ENCODE measurements at regions not wholly inside any gene's neighbourhood (a gene's known extent, or its start where the extent isn't known, plus 50 kb on each side); places are given as distances from the start of the nearest gene placed in this dataset.

DNA sequence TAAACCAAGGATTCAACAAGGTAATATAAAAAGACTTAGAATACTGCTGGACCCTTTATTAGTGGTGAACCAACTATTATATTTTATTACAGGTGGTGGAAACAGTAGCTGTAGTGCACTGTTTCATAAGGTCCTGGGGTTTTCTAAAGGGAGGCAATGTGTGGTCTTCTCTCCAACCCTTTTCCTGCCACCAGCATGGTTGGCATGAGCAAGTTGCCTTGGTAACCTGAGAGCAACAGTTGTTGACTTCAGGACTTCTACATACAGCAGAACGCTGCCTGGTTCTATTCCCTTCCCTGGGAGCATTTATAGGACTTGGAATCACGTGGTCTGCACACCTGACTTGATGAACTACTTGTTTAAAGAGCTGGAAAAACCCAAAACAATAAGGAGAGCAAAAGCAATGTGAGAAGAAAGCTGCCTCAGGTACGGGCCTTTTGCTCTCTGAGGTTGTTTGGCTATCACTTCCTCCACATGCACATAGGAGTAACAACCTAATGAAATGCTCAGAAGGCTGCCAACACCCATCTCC is 81.1 kb upstream of the RAI14 start:
- TF ChIP-seq GATA2 (IDR thresholded peaks at IDR 0.05; ENCODE audit: low read depth, low read length) (no peak), GATA3 (IDR thresholded peaks at IDR 0.05; ENCODE audit: low read depth, low read length) (no peak)

All from SH-SY5Y (cell line).